PC-3 (cell line): ENCODE measurements at regions not wholly inside any gene's neighbourhood (a gene's known extent, or its start where the extent isn't known, plus 50 kb on each side); places are given as distances from the start of the nearest gene placed in this dataset.

ENCODE experiments used
- EZH2 ChIP-seq: fragments of 300-600 bp; sonication (generic); IDR thresholded peaks from one replicate; pipeline ENCODE4 v1.6.1; 2017; ENCODE audit warnings: antibody characterized with exemption, mild to moderate bottlenecking, low read length; ENCODE audit not compliant: unreplicated experiment
- EZH2phosphoT487 ChIP-seq: fragments of 300-600 bp; sonication (generic); IDR thresholded peaks from 2 replicates; pipeline ENCODE4 v1.6.1; 2018; ENCODE audit warnings: mild to moderate bottlenecking, antibody characterized with exemption, low read length, borderline replicate concordance
- TF ChIP-seq, protein P1 (sequence below): fragments of 300-600 bp; sonication (generic); conservative IDR thresholded peaks from 2 replicates; pipeline ENCODE4 v1.5.1; 2017; ENCODE audit warnings: antibody characterized with exemption, low read depth, mild to moderate bottlenecking, low read length

GRCh38 chr13:99617474-99618255 lies 116.4 kb downstream of the TM9SF2 start:
- TF ChIP-seq EZH2phosphoT487 = no peak
- TF ChIP-seq EZH2 = no peak
- TF ChIP-seq, protein P1, sequence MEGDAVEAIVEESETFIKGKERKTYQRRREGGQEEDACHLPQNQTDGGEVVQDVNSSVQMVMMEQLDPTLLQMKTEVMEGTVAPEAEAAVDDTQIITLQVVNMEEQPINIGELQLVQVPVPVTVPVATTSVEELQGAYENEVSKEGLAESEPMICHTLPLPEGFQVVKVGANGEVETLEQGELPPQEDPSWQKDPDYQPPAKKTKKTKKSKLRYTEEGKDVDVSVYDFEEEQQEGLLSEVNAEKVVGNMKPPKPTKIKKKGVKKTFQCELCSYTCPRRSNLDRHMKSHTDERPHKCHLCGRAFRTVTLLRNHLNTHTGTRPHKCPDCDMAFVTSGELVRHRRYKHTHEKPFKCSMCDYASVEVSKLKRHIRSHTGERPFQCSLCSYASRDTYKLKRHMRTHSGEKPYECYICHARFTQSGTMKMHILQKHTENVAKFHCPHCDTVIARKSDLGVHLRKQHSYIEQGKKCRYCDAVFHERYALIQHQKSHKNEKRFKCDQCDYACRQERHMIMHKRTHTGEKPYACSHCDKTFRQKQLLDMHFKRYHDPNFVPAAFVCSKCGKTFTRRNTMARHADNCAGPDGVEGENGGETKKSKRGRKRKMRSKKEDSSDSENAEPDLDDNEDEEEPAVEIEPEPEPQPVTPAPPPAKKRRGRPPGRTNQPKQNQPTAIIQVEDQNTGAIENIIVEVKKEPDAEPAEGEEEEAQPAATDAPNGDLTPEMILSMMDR = peak; percentile 76
